Fibroblast of gingiva (primary cell): ENCODE measurements at regions not wholly inside any gene's neighbourhood (a gene's known extent, or its start where the extent isn't known, plus 50 kb on each side); places are given as distances from the start of the nearest gene placed in this dataset.

Experiments used
- DNase-seq: peaks from one replicate; pipeline ENCODE4 v3.0.0-alpha.2; 2011; ENCODE audit warnings: low read depth

GRCh38 chr1:93815366-93816110, 63.5 kb downstream of the DNTTIP2 start:
- DNase-seq: no peak

- no peak for DNase-seq
These were observed 64.1 kb downstream of the DNTTIP2 start for GRCh38 chr1:93814795-93815340.

- DNase-seq: peak; percentile 76
These were observed 64.8 kb downstream of the DNTTIP2 start for GRCh38 chr1:93814059-93814794.

- DNase-seq: no peak
These were observed 65.9 kb downstream of the DNTTIP2 start for GRCh38 chr1:93813076-93813475.

DNA sequence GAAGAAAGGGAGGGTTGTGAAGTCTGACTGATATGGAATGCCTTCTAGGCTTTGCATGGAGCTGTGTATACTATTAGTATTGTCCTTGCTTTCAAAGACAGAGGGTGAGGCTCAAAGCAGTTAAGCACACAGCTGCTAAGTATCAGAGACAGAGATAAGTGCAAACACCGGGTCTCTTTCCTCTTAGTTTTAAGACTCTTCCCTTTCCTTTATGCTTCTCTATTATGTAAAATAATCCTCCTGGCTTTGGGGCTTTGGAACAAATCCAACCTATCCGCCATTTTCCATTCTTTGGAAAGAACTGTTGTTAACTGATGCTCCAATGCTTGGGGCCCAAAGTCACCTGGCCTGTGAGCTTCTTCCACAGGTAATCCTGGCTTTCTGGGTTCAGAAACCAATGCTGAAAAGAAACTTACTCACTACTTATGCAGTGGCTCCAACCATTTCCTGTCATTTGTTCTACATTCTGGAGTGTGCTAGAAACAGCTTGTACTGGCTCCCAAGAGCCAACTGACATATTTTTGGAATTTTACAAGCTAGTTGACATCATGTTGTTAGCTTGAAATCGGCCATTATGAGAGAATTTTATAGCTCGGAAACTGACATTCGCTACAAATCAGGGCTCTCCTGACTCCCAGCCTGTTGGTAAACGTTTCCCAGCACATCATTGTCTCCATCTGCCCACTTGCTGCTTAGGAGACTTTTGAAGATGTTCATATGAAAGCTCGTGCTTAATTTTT, 67.5 kb downstream of the DNTTIP2 start:
- no peak for DNase-seq

- DNase-seq: peak; percentile 10
These were observed 68.7 kb downstream of the DNTTIP2 start for GRCh38 chr1:93810316-93810715.

- no peak for DNase-seq
These were observed 70.1 kb downstream of the DNTTIP2 start for GRCh38 chr1:93808871-93809270.

DNA sequence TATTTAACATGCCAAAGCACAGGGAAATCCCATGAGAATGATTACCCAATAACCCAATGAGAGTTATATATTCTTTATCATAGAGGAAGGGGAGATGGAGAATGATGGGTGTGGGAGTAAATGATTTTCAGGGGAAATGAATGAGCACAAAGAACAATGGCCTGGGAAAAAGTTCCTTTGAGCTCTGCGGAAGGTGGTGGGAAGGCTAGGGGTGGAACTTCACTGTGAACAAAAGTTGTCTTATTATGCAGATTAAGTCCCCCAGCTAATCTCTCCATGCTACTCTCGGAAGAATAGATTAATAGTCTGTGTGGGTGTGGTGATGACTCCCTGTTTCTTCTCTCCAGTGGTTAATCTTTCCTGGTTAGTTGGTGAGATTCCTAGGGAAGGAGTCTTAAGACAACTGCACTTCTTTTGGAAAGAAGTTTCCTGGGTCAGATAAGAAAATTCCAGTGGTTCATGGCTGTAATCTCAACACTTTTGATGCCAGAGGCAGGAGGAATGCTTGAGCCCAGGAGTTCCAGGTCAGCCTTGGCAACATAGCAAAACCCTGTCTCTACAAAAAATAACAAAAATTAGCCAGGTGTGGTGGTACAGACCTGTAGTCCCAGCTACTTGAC, 71.6 kb downstream of the DNTTIP2 start:
- DNase-seq: no peak

- peak; percentile 32 for DNase-seq
These were observed 73.9 kb downstream of the DNTTIP2 start for GRCh38 chr1:93805027-93805610.

GRCh38 chr1:93804412-93804811, 74.6 kb downstream of the DNTTIP2 start:
- DNase-seq: peak; percentile 80

- peak; percentile 40 for DNase-seq
These were observed 77.5 kb downstream of the DNTTIP2 start for GRCh38 chr1:93801471-93801870.

GRCh38 chr1:93800856-93801255, 78.2 kb downstream of the DNTTIP2 start:
- no peak for DNase-seq

- peak; percentile 91 for DNase-seq
These were observed 80.7 kb downstream of the DNTTIP2 start for GRCh38 chr1:93798291-93798690.

DNA sequence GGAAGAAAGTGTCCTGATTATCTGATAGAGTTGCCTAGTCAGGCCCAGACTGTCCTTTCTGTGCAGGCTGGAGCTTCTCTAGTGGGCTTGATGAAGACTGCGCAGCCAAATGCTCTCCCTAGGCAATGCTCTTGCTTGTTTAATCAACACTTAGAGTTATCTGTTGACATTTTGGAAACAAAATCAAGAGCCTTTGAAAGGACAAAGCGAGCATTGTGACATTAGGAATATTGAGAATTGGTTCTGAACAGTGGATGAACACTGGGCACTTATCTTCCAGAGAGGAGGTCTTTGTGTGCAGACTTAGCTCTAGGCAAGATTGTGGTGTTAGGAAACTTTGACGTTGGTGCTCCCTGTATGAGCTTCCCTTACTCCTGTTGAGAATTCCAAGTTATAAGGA, 94.5 kb downstream of the DNTTIP2 start:
- DNase-seq: no peak

DNA sequence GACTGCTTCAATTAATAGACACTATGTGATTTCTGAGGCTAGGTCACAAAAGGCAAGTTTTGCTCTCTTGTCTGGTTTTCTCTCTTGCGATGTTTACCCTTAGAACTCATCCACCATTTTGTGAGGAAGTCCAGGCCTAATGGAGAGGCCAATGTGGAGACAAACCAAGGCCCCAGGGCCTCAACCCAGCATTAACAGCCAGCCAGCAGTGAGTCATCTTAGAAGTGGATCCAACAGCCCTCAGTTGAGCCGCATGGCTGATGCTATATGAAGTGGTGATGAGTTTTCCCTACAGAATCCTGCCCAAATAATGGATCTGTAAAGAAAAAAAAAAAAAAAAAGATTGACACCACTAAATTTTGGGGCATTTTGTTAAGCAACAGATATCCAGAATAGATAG, 95.1 kb downstream of the DNTTIP2 start:
- DNase-seq: no peak

DNA sequence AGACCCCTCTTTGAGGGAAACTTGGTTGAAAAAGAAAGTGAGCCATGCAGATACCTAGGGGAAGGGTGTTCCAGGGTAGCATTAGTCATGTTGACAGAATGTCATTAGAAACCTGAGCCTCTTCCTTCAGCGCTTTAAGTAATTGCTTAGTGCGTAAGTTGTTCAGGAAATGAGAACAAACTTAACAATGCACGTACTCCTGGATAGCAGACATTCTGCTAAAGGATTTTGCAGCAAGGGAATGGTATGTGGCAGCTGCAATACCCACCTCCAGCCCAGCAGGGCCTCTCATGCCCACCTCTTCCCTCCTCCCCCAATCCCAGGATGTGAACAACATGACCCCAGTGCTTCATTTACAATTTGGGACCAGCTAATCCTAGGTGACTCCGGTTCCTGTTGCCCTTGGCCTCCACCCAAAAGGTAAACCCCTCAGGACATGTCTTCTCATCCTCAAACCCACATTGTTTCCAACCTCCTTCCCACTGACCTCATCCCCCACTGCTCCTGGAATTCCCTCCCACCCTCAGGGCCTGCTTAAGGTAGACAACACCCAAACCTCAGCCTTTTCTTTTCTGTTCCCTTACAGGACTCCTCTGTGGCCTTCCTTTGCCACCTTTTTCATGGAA, 98.0 kb upstream of the BCAR3 start:
- peak; percentile 70 for DNase-seq

GRCh38 chr1:93778457-93778856, 96.8 kb upstream of the BCAR3 start:
- DNase-seq: no peak

DNA sequence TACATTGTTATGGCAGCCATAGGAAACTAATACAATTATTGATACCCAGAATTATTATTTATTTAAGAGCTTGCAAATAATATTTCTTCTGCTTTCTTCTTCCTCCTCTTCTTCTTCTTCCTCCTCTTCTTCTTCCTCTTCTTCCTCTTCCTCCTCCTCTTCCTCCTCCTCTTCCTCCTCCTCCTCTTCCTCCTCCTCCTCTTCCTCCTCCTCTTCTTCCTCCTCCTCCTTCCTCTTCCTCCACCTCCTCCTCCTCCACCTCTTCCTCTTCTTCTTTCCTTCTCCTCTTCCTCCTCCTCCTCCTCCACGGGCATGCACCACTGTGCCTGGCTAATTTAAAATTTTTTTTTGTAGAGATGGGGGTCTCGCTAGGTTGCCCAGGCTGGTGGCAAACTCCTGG, 95.6 kb upstream of the BCAR3 start:
- DNase-seq: no peak

GRCh38 chr1:93776728-93777127, 95.1 kb upstream of the BCAR3 start:
- no peak for DNase-seq

DNA sequence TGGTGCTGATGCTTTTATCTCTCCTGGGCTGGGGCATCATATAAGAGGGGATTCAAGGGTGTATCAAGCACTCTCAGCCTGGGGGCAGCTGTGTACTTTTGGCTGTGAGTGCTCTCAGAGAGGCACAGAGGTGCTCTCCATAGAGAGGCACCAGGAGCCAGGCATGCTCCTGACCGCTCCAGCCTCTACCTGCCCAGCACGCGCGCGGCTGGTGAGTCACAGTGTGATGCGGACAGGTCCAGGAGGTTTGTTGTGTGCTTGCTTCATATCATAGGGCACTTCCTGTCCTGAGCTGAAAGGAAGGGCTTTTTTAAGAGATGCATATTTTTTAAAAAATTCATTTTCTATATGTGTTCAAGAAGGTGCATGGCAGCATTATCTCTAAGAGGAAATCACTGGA, 93.6 kb upstream of the BCAR3 start:
- DNase-seq: no peak

GRCh38 chr1:93774707-93775106, 93.1 kb upstream of the BCAR3 start:
- DNase-seq: peak; percentile 21
